HG03442 (cell line): ENCODE measurements at regions not wholly inside any gene's neighbourhood (a gene's known extent, or its start where the extent isn't known, plus 50 kb on each side); places are given as distances from the start of the nearest gene placed in this dataset.
"Not testable (repeated sequence)": the region's sequence is repeated elsewhere in the genome, so short reads cannot be mapped to it uniquely, and the experiment has no call there.

Experiments
- ATAC-seq: cut with Tn5 transposase; IDR thresholded peaks from one replicate; pipeline ENCODE4 v1.9.1; 2021; ENCODE audit warnings: mild to moderate bottlenecking, moderate library complexity; ENCODE audit not compliant: unreplicated experiment

DNA sequence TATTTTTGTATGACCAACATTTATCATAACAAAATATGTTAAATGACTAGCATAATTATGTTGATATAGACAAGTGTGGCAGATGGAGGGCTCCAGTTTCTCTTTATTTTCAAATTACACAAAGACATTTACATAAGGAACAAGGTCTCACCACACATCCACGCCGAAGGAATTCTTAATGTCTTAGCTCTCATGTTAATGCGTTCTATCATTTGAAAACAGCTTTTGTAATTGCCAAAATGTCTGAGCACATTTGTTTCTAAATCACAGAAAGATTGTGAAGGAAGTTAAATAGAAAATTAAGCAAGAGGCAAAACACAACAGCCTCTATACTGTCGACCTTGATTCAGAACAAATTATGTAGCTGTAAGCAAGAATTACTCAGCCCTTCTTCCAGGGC is 223.0 kb upstream of the NR5A2 start:
- ATAC-seq = no peak

DNA sequence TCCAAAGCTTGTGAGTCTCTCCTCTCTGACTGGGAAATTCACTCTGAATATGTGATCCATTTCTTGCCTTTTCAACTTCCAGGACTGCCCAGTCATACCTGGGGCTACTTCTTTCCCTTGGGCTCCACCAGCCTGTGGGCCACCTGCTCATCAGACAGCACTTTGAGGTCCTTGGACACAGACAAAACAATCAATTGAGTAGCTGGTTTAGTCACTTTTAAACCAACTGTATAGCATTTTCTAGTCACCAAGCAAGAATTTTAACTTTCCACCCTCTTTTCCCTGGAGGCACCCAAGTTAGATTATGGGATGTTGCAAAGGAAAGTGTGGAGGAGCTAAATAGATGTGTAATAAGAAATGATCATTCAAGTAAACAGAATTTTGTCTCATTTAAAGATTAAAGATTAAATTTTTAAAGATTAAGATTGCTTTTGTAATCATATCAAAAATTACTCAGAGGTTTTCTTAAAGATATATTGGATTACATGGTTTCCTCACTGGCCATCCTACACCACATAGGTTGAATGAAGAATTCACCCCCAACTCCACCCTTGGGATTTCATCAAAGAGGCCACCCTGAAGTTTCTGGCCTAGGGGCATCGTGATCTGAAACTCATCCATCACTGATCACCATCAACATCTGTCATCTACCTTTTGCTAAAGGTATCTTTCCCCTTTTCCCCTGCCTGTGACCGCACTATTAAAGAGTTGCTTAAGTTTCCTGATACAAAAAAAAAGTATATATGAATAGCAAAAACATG is 219.2 kb upstream of the NR5A2 start:
- ATAC-seq = no peak

DNA sequence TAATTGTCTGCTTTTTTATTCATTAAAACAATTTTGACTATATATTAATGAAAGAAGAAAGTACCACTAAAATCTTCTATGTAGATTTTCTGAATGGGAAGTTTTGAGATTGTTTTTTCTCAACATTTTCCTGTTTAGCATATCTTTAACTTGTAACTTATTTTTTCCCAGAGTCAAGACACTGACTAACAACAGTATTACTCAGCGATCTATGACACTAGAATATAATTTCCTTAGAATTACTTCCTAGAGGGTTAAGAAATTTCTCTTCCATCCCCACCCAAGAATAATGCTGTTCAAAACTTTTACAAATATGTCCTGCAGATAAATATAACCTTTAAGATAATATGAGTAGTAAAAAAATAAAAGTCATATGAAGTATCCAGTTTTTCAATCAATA is 218.2 kb upstream of the NR5A2 start:
- no peak for ATAC-seq

DNA sequence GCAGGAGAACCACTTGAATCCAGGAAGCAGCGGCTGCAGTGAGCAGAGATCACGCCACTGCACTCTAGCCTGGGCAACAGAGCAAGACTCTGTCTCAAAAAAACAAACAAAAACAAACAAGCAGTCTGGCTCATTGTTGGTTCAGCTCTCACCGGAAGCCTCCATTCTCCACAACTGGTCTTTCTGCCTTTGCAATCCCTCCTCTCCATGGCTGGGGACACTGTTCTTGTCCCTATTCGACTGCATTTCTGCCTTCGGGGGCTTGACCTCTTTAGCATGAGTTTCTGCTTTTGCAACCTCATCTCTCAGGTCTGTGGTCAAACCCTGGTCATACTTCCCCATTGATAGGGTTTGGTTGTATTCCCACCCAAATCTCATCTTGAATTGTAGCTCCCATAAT is 216.3 kb upstream of the NR5A2 start:
- ATAC-seq = no peak

DNA sequence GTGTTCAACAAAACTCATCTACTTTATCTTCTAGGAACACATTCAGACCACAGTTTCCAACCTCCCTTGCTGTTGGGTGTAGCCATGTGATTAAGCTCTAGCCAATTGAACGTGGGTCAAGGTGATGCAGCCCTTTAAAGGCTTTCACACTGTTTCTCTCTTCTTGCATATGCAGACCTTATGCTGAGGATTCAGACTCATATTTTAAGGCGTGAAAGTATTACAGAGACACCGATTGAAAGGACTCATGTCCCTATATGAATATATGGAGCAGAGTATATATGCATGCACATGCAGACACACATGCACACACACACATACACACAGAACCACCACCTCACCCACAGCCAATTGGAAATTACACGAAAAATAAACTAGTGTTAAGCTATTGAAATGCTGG is 214.3 kb upstream of the NR5A2 start:
- ATAC-seq = no peak

DNA sequence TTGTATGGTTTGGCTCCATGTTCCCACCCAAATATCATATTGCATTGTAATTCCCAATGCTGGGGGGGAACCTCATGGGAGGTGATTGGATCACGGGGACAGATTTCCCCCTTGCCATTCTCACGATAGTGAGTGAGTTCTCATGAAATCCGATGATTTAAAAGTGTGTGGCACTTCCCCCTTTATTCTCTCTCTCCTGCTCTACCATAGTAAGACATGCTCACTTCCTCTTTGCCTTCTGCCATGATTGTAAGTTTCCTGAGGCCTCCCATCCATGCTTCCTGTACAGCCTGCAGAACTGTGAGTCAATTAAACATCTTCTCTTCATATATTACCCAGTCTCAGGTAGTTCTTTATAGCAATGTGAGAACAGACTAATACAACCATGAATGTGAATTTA is 211.6 kb upstream of the NR5A2 start:
- no peak for ATAC-seq

DNA sequence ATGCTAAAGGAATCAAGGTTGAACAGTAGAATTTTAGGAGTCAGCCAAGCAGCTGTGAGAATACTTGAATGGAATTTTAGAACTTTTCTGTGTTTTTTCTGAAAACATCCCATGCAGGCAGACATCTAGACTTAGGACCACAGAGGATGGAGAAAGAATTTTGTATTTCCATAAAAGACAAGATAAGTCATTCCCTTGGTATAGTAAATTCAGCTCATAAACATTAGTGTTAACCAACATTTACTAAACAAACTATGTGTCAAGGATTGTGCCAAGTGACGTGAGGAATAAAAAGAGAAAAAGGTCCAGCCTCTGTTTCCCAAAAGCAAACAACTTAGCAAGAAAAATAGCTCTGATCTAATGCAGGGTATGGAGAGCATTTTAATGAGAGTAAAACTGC is 210.2 kb upstream of the NR5A2 start:
- ATAC-seq = no peak

DNA sequence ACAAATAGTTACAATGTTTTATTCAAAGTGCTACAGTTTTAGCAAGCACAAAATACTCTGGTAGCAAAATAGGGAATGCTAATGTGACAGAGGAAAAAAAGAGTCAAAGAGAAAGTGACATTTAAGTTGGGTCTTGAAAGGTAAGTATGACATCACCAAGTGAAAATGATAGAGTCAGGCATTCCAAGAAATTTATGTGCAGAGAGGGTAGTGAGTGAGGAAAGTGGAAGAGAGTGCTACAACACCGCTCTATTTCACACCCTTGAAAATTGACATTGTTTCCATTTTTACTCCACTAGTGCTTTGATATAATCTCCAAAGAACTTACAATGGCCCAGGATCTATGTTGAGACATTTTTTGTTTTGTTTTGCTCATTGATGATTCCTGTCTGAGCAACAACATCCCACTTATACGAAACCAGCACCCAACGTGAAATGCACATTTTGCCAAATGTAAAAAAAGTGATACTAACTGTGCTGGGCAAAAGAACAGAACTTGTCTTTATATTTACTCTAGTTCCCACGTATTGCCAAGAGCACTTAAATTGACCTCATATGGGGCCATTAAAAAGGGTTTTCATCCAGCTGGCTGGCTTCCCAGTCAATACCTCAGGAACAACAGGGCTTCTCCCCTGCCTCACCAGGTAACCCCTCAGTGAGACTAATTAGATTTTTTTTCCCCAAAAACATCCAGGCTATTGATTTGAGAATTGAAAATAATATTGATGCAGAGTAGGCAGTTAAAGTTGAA is 206.3 kb upstream of the NR5A2 start:
- ATAC-seq = no peak

DNA sequence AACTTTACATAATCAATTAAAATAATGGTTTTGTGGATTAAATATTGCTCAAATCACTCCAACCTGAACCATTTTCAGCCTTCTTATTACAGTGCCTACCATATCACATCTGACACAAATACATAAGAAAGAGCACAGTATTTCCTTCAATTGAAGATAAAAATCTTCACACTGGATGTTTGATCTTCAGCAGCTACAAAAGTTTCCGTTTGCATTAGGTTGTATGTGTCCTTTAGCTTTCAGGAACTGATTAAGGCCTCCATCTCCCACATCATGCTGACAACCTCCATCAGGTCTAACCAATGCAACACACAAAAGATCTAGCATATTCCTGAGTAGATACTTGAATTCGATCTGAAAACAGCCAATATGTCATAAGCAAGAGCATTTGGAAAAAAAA is 195.1 kb upstream of the NR5A2 start:
- ATAC-seq = no peak

DNA sequence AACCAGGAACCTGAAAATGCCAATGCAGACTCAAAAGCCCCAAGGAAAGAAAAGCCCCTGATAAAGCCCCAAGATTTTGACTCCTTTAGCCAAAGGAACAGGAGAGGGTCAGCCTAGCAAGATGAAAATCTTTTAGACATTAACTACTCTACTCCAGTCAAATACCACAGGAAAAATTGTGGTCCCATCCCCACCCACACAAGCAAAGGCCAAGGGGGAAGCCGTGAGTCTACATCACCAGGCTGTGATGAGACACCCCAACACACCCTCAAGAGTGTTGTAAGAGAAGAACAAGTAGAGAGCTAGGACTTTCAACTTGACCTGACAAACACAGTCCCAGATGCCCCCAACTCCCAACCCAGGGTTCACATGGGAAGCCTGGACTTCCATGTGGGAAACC is 192.8 kb upstream of the NR5A2 start:
- no peak for ATAC-seq

DNA sequence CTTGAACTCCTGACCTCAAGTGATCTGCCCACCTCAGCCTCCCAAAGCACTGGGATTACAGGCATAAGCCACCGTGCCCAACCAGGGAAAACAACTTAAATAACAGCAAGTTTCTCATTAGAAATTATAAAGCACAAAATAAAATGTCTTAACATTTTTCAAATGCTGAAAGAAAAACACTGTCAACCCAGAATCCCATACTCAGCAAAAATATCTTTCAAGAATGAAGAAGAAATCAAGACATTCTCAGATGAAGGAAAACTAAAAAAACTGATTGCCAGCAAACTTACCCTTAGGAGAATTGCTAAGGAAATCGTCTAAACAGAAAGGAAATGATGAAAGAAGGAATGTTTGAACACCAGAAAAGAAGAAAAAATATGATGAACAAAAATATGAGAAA is 191.1 kb upstream of the NR5A2 start:
- ATAC-seq = no peak

DNA sequence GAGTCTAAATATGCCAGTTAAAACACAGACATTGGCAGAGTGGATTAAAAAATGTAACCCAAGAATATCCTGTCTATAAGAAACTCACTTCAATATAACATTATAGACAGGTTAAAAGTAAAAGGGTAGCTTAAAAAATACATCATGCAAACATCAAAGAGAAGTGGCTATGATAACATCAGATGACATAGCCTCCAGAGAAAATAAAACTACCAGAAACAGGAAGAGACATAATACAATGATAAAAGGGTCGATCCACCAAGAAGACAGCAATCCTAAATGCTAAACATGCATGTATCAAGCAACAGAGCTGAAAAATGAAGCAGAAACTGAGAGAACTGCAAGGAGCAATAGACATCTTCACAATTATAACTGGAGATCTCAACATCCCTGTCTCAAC is 190.2 kb upstream of the NR5A2 start:
- no peak for ATAC-seq

DNA sequence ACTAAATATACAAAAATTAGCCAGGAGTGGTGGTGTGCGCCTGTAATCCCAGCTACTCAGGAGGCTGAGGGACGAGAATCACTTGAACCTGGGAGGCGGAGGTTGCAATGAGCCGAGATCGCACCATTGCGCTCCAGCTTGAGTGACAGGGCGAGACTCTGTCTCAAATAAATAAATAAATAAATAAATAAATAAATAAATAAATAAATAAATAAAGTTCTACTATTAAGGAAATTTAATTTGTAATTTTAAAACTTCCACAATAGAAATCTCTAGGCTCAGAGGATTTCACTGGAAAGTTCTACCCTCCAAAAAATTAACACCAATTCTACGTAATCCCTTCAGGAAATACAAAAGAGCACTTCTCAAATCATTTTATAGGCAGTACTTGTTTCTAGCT is 187.9 kb upstream of the NR5A2 start:
- ATAC-seq = not testable (repeated sequence)

DNA sequence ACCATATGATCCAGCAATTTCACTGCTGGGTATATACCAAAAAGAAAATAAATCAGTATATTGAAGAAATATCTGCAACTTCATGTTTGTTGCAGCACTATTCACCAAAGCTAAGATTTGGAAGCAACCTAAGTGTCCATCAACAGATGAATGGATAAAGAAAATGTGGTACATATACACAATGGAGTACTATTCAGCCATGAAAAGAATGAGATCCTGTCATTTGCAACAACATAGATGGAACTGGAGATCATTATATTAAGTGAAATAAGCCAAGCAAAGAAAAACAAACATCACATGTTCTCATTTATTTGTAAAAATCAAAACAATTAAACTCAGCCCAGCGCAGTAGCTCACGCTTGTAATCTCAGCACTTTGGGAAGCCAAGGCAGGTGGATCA is 184.4 kb upstream of the NR5A2 start:
- ATAC-seq = not testable (repeated sequence)

DNA sequence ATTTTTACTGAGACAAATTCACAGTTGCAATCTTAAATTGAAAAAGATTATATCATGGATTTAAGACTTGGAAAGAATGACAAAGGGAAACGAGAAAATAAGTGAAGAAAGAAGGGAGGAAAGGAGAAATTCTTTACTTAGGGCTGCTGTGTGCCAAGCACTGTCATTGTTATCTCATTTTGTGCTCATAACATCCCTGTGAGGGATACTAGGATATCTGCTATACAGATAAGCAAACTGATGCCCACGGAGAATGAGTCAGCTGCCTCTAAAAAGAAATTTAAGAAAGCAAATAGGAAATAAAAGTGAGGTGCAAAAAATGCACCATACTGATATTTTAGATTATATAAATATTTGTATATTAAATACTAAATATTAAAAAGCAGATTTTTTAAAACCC is 183.6 kb upstream of the NR5A2 start:
- ATAC-seq = no peak

DNA sequence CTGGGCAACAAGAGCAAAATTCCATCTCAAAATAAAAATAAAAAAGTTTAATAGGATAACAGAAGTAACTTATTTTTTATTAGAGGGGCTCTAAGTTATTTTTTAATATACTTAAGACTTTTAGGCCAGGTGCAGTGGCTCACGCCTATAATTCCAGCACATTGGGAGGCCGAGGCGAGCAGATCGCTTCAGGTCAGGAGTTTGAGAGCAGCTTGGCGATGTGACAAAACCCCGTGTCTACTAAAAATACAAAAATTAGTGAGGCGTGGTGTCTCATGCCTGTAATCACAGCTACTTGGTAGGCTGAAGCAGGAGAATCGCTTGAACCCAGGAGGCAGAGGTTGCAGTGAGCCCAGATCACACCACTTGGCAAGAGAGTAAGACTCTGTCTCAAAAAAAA is 180.5 kb upstream of the NR5A2 start:
- no peak for ATAC-seq

DNA sequence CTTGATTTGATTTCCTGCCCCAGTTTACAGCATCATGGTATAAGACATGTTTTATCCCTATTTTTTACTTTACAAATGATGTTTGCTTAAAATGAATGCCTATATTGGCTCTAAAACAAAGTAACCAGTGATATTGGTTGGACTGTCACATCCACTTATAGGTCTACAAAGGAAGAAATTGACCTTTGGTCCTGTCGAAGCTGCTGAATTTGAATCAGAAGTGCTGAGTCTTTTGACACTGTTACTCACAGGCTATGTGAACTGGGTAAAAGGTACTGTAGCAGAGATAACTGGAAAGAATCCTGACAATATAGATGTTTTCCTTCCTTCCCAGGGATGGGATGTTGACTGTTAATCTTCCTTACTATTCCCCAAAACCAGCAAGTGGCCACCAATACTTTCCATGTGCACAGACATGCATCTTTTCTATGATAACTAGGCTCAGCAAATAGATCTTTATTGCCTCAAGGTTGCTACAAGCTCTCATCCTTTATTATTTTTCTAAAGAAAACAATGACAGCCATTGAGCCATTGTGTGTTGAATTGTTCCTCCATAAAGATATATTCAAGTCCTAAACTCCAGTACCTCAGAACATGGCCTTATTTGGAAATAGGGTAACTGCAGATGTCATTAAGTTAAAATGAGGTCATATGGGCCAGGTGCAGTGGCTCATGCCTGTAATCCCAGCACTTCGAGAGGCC is 175.9 kb upstream of the NR5A2 start:
- no peak for ATAC-seq

DNA sequence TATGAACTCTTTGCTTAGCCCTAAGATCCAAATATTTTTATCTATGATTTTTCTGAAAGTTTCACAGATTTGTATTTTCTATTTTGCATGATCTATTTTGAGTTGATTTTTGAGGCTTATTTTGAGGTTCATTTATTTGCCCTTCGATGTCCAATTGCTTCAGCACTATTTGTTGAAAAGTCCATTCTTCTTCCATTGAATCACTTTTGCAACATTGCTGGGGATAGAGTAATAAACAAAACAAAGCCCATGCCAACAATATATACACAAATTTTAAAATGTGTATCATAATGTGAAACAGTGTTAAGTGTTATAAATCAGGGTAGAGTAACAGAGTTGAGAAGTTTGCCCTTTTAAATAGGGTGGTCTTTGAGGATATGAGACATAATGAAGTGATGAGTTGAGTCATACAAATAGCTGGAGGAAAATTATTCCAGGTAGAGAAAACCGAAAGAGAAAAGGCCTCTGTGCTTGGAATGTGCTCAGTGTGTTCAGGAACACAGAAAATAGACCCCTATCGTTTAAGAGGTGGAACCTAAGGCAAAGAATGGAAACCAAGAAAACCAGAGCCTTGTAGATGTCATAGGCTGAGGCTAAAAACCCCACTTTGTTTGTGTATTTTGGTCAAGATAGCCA is 172.7 kb upstream of the NR5A2 start:
- ATAC-seq = no peak

DNA sequence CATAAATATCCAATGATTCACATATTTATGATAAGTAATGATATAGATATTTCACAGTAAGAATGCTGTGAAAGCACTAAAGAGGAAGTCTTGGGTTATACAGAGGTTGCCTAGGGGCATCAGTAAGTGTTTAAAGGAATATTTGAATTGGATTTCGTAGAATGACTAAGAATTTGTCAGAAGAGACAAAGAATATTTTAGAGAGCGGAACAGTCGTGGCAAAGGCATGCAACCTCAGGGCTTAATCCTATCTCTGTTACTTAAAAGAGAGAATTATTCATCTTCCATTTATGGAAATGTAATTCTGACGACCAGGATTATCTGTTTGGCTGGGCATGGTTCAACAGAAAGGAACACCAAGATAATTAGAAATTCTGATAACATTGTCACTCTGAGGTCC is 171.9 kb upstream of the NR5A2 start:
- no peak for ATAC-seq

DNA sequence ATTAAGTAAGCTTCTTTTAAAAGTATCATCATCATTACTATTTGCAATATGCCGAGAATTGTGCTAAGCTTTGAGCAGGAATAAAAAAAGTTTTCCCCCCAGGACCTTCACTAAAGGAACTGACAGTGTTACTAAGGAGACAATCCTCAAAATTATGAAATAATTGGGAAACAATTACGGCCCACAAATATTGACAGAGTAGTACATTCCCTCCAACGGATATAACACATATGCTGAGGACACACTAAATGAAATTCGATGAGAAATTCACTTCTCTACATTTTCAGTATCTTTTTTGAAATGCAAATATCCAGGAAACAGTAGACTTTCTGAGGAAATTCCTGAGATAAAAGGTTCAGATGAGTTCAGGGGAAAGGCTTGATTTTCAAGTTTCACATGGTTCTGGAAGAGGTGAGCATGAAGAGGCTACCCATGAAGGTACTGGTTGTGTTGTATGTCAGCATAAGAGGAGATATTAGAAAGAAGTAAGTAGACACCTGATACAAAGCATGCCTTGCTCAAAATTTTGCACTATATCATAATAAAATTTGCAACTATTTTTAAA is 171.2 kb upstream of the NR5A2 start:
- ATAC-seq = no peak

DNA sequence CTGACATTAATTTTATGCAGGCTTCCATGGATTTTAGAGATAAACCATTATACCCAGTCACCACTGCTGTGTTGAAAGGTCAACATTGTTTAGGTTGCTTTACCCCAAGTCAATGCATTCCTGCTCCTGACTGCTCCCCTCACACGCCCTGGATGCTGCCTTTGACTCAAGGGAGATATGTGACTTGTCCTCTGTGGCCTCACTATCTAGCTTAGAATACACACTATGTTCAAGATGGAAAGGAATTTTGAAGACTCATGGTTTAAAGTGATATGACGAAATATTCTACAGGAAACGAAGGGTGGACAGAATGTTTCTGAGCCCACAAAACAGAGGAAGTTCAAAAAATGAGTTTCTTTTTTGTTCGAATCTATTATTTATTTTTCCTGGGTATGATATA is 170.4 kb upstream of the NR5A2 start:
- ATAC-seq = no peak
